Esophagus muscularis mucosa (tissue), 4 donors: ENCODE measurements at regions not wholly inside any gene's neighbourhood (a gene's known extent, or its start where the extent isn't known, plus 50 kb on each side); places are given as distances from the start of the nearest gene placed in this dataset.

Source experiments
- DNase-seq: peaks from one replicate; pipeline ENCODE4 v3.0.0-alpha.2; 2017; ENCODE audit errors: extremely low spot score
- H3K27ac ChIP-seq, 4 donors: fragments of 200-600 bp; sonication (generic); replicated peaks in 1 of 4; 1 replicate in 3 of 4; 2 replicates in 1 of 4; pipeline ENCODE4 v1.5.1; 2016 to 2019; ENCODE audit warnings: mild to moderate bottlenecking in 1 of 4
- H3K27me3 ChIP-seq, 4 donors: fragments of 200-600 bp; sonication (generic); one replicate each; pipeline versions ENCODE4 v1.5.1 to v1.6.0; 2016 to 2019
- H3K36me3 ChIP-seq, 4 donors: fragments of 200-600 bp; sonication (generic); one replicate each; pipeline ENCODE4 v1.5.1; 2016 to 2019
- H3K4me1 ChIP-seq, 4 donors: fragments of 200-600 bp; sonication (generic); one replicate each; pipeline ENCODE4 v1.5.1; 2016 to 2019
- H3K4me3 ChIP-seq, 4 donors: fragments of 200-600 bp; sonication (generic); 1 replicate in 2 of 4; 2 replicates in 2 of 4; pipeline ENCODE4 v1.5.1; 2016 to 2019; ENCODE audit warnings: mild to moderate bottlenecking in 4 of 4, moderate library complexity in 1 of 4
- H3K9me3 ChIP-seq, 4 donors: fragments of 200-600 bp; sonication (generic); 1 replicate in 3 of 4; 2 replicates in 1 of 4; pipeline ENCODE4 v1.5.1; 2016 to 2019
- EP300 ChIP-seq: sonication (generic); formaldehyde crosslinking; IDR thresholded peaks from one replicate; pipeline ENCODE4 v1.6.1; 2017; ENCODE audit warnings: antibody characterized with exemption
- POLR2A ChIP-seq: fragments of 450-650 bp; IDR thresholded peaks from one replicate; pipeline ENCODE4 v1.6.1; 2017; ENCODE audit warnings: antibody characterized with exemption, moderate library complexity, mild to moderate bottlenecking, low read depth
- POLR2AphosphoS5 ChIP-seq, 2 donors: sonication (generic); formaldehyde crosslinking; IDR thresholded peaks; one replicate each; pipeline ENCODE4 v1.6.1; 2017; ENCODE audit warnings: antibody characterized with exemption in 2 of 2
- WGBS: methylation state at CpG from one replicate; pipeline ENCODE4 v1.1.5; 2018; 5-methylcytosine and 5-hydroxymethylcytosine counted together
- intact Hi-C: fragments of 100-400 bp; cut with DNase I; formaldehyde crosslinking; loops from one replicate; pipeline ENCODE4 v1.15.1; 2023
- TF ChIP-seq, protein P1 (sequence below), 3 experiments: fragments of 200-600 bp in 2 of 3; fragments of 450-650 bp in 1 of 3; sonication (generic) in 2 of 3; IDR thresholded peaks; one replicate each; pipeline ENCODE4 v1.5.1; 2017 to 2019; ENCODE audit warnings: antibody characterized with exemption in 3 of 3, mild to moderate bottlenecking in 2 of 3, moderate library complexity in 1 of 3

DNA sequence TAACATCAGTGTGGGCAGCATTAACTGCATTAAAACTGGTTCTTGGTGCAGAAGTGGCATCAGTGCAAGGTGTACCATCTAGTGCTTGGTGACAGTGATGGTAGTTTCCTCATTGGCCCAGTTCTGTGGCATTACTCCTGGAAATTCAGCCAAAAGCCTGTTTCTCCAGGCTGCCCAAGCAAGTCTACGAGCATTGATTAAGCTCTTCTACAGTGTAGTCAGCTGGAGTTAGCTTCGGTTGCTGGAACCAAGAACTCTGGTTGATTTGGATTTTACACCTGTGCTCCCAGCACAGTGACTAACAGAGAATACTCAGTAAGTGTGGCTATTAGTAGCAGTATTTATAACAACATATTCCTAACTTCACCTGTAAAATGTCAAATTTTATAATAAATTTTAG is 84.9 kb upstream of the ZDHHC17 start:
- TF ChIP-seq, protein P1, sequence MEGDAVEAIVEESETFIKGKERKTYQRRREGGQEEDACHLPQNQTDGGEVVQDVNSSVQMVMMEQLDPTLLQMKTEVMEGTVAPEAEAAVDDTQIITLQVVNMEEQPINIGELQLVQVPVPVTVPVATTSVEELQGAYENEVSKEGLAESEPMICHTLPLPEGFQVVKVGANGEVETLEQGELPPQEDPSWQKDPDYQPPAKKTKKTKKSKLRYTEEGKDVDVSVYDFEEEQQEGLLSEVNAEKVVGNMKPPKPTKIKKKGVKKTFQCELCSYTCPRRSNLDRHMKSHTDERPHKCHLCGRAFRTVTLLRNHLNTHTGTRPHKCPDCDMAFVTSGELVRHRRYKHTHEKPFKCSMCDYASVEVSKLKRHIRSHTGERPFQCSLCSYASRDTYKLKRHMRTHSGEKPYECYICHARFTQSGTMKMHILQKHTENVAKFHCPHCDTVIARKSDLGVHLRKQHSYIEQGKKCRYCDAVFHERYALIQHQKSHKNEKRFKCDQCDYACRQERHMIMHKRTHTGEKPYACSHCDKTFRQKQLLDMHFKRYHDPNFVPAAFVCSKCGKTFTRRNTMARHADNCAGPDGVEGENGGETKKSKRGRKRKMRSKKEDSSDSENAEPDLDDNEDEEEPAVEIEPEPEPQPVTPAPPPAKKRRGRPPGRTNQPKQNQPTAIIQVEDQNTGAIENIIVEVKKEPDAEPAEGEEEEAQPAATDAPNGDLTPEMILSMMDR (IDR thresholded peaks at IDR 0.05) = no peak
- TF ChIP-seq POLR2AphosphoS5 (IDR thresholded peaks at IDR 0.05) (no peak), EP300 (no peak), POLR2A (no peak)
- Histone ChIP-seq H3K9me3 (no peaks in the 10 kb centered on the region), H3K27ac (no peak overlapping the region), H3K4me3 (no peak overlapping the region), H3K27me3 (no peaks in the 10 kb centered on the region), H3K36me3 (no peaks in the 10 kb centered on the region), H3K4me1 (peaks cover 0 to 9% (median 0%) of the 10 kb centered on the region in 4 donors)
- intact Hi-C loops = no loop called here
- WGBS = 95% methylated on average over 2 of the region's 2 CpGs
- no peak for DNase-seq

DNA sequence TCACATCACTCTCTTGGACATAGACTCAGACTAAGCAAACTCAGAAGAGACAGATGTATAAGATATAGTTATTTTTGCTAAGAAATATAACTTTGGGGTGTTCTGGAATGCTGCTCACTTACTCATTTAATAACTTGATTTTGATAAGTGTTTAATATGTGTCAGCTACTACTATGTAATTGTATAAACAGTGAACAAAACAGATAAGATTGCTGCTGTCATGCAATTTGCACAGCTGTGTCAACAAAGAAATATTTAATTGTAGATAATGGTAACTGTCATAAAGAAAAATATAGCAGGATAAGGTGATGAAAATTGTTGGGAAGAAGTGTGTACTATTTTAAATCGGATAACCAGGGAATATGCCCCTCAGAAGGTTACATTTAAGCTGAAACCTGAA is 84.1 kb upstream of the ZDHHC17 start:
- no peaks in the 10 kb centered on the region for H3K36me3 ChIP-seq
- no peak overlapping the region for H3K27ac ChIP-seq
- no peaks in the 10 kb centered on the region for H3K9me3 ChIP-seq
- TF ChIP-seq, protein P1 (IDR thresholded peaks at IDR 0.05) = no peak
- TF ChIP-seq POLR2A = no peak
- no peak for TF ChIP-seq EP300
- no peak for TF ChIP-seq POLR2AphosphoS5 (IDR thresholded peaks at IDR 0.05)
- no peaks in the 10 kb centered on the region for H3K27me3 ChIP-seq
- DNase-seq = no peak
- H3K4me1 ChIP-seq = peaks cover 0 to 14% (median 2%) of the 10 kb centered on the region in 4 donors
- H3K4me3 ChIP-seq = no peak overlapping the region
- WGBS = 38% methylated on average over 1 of the region's 1 CpG
- intact Hi-C loops = no loop called here

DNA sequence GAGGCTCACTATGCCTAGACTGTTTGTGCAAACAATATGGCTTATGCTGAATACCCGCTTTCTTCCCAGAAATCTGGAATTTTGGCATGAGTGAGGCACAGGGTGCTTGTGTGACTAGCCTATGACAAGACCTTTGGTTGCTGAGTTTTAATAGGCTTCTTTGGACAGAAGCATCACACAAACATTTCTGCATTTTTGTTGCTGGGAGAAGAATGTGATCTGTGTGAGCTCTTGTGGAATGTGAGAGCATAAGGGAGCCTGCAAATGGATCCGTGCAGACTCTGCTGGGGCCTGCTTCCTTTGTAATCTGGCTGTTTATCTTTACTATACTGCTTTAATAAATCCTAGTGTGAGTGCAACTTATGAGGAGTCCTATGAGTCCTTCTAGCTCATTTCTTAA is 83.0 kb upstream of the ZDHHC17 start:
- Histone ChIP-seq H3K4me3 (no peak overlapping the region), H3K9me3 (no peaks in the 10 kb centered on the region), H3K27me3 (no peaks in the 10 kb centered on the region), H3K36me3 (no peaks in the 10 kb centered on the region), H3K27ac (no peak overlapping the region), H3K4me1 (peaks cover 8 to 24% (median 10%) of the 10 kb centered on the region in 4 donors)
- 90% methylated on average over 2 of the region's 2 CpGs for WGBS
- intact Hi-C loops = no loop called here
- DNase-seq = no peak
- TF ChIP-seq POLR2A = no peak

DNA sequence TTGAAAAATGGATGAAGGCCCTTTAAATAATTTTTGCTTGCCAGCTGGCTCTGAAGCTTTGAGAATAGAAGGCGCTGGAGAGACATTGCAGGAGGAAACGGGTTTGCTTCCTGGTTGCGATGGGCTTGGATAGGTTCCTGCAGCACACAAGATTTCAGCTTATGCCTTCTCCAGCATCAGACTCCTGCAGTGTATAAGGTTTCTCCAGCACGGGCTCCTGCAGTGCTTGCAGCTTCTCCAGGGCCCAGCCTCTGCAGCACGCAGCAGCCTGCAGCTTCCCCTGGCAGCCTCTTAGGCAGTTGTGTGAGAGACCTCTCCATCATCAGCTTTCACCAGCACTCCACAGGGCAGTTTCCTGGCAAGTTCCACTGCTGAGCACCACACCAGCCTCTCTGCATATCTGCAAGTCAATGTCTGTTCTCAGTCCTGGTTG is 78.7 kb upstream of the ZDHHC17 start:
- no peaks in the 10 kb centered on the region for H3K36me3 ChIP-seq

DNA sequence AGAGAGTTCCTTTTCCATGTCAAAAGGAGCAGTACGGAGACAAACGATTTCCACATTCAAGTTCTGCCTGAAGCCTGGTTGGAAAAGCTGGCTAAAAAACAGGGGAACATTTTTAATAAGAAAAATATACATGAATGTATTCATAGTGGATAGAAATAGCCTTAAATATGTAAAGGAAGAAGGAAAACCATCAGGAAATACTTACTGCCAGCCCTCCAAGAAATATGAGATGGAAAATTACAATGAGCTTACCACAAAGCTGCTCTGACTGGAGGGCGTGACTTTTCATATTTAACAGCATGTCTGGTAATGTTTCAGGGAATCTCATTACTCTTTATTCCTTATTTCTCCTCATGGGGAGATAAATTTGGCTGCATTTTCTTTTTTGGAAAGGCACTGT is 75.9 kb upstream of the ZDHHC17 start:
- Histone ChIP-seq H3K36me3 (no peaks in the 10 kb centered on the region), H3K4me3 (no peak overlapping the region), H3K27me3 (no peaks in the 10 kb centered on the region), H3K9me3 (no peaks in the 10 kb centered on the region), H3K27ac (no peak overlapping the region), H3K4me1 (peaks cover 8 to 15% (median 10%) of the 10 kb centered on the region in 4 donors)
- 61% methylated on average over 3 of the region's 3 CpGs for WGBS
- TF ChIP-seq, protein P1 (IDR thresholded peaks at IDR 0.05) = no peak
- TF ChIP-seq POLR2AphosphoS5 (IDR thresholded peaks at IDR 0.05) (no peak), EP300 (no peak), POLR2A (no peak)
- intact Hi-C loops = no loop called here
- DNase-seq = no peak

More for the DNA sequence above, 78.7 kb upstream of the ZDHHC17 start:
- no peak for DNase-seq
- H3K4me1 ChIP-seq = peaks cover 8 to 21% (median 10%) of the 10 kb centered on the region in 4 donors
- TF ChIP-seq POLR2AphosphoS5 (IDR thresholded peaks at IDR 0.05) (no peak), EP300 (no peak), POLR2A (no peak)
- TF ChIP-seq, protein P1 (IDR thresholded peaks at IDR 0.05) = no peak
- no peaks in the 10 kb centered on the region for H3K9me3 ChIP-seq
- 2% methylated on average over 4 of the region's 5 CpGs for WGBS
- no peak overlapping the region for H3K27ac ChIP-seq
- H3K27me3 ChIP-seq = no peaks in the 10 kb centered on the region
- peak overlapping the region in 1 of 4 donors; percentile 2 for H3K4me3 ChIP-seq
- intact Hi-C loops = no loop called here
